OCI-LY7 (cell line): ENCODE measurements at regions not wholly inside any gene's neighbourhood (a gene's known extent, or its start where the extent isn't known, plus 50 kb on each side); places are given as distances from the start of the nearest gene placed in this dataset.

Experiments used
- EZH2phosphoT487 ChIP-seq: fragments of 200-600 bp; sonication (generic); IDR thresholded peaks from 2 replicates; pipeline ENCODE4 v1.6.1; 2018; ENCODE audit warnings: low read depth, borderline replicate concordance, mild to moderate bottlenecking, mixed run types, antibody characterized with exemption, low read length, moderate library complexity, mixed read lengths
- TF ChIP-seq, protein P1 (sequence below): fragments of 200-600 bp; sonication (generic); conservative IDR thresholded peaks from 2 replicates; pipeline ENCODE4 v1.5.1; 2014; ENCODE audit warnings: mild to moderate bottlenecking, antibody characterized with exemption, low read length, moderate library complexity, mixed read lengths

- TF ChIP-seq, protein P1, sequence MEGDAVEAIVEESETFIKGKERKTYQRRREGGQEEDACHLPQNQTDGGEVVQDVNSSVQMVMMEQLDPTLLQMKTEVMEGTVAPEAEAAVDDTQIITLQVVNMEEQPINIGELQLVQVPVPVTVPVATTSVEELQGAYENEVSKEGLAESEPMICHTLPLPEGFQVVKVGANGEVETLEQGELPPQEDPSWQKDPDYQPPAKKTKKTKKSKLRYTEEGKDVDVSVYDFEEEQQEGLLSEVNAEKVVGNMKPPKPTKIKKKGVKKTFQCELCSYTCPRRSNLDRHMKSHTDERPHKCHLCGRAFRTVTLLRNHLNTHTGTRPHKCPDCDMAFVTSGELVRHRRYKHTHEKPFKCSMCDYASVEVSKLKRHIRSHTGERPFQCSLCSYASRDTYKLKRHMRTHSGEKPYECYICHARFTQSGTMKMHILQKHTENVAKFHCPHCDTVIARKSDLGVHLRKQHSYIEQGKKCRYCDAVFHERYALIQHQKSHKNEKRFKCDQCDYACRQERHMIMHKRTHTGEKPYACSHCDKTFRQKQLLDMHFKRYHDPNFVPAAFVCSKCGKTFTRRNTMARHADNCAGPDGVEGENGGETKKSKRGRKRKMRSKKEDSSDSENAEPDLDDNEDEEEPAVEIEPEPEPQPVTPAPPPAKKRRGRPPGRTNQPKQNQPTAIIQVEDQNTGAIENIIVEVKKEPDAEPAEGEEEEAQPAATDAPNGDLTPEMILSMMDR, result no peak
- no peak for TF ChIP-seq EZH2phosphoT487
Observed at GRCh38 chr11:28835317-28835716, 727.1 kb downstream of the METTL15 start.
